Body of pancreas (tissue), 4 donors: ENCODE measurements at regions not wholly inside any gene's neighbourhood (a gene's known extent, or its start where the extent isn't known, plus 50 kb on each side); places are given as distances from the start of the nearest gene placed in this dataset.

Experiments used
- POLR2A ChIP-seq, 3 donors: fragments of 450-650 bp; IDR thresholded peaks; one replicate each; pipeline ENCODE4 v1.6.1; 2016; ENCODE audit warnings: antibody characterized with exemption in 3 of 3, mild to moderate bottlenecking in 2 of 3
- TF ChIP-seq, protein P1 (sequence below), 7 experiments: fragments of 450-650 bp in 4 of 7; fragments of 200-600 bp in 3 of 7; sonication (generic) in 3 of 7; IDR thresholded peaks; one replicate each; pipeline ENCODE4 v1.5.1; 2016 to 2019; ENCODE audit warnings: antibody characterized with exemption in 7 of 7

DNA sequence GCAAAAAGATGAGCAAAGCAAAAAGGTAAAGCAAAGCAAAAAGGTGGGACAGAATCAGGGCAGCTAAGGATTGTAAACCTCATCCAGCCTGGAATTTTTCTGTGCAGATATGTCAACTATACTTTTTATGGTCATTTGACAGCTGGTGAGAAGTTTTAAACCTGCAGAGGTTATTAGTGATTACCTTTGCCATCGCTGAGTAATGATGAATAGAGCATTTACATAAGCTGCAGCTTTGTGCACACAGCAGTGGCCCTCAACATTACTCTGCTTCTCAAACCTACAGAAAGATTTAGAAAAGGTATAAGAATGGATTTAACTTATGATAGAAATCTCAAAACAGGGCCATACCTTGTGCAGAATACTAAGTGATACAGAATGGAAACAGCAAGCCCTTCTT is 54.5 kb upstream of the C4orf54 start:
- no peak for TF ChIP-seq POLR2A (IDR thresholded peaks at IDR 0.05)
- TF ChIP-seq, protein P1, sequence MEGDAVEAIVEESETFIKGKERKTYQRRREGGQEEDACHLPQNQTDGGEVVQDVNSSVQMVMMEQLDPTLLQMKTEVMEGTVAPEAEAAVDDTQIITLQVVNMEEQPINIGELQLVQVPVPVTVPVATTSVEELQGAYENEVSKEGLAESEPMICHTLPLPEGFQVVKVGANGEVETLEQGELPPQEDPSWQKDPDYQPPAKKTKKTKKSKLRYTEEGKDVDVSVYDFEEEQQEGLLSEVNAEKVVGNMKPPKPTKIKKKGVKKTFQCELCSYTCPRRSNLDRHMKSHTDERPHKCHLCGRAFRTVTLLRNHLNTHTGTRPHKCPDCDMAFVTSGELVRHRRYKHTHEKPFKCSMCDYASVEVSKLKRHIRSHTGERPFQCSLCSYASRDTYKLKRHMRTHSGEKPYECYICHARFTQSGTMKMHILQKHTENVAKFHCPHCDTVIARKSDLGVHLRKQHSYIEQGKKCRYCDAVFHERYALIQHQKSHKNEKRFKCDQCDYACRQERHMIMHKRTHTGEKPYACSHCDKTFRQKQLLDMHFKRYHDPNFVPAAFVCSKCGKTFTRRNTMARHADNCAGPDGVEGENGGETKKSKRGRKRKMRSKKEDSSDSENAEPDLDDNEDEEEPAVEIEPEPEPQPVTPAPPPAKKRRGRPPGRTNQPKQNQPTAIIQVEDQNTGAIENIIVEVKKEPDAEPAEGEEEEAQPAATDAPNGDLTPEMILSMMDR (IDR thresholded peaks at IDR 0.05), result no peak
